HG02678 (cell line): ENCODE measurements at regions not wholly inside any gene's neighbourhood (a gene's known extent, or its start where the extent isn't known, plus 50 kb on each side); places are given as distances from the start of the nearest gene placed in this dataset.

Source experiments
- ATAC-seq: cut with Tn5 transposase; IDR thresholded peaks from one replicate; pipeline ENCODE4 v1.9.1; 2021; ENCODE audit warnings: mild to moderate bottlenecking, moderate library complexity; ENCODE audit not compliant: unreplicated experiment

- ATAC-seq = no peak
Measured at GRCh38 chr4:182074810-182075209, 168.4 kb upstream of the TENM3 start.

DNA sequence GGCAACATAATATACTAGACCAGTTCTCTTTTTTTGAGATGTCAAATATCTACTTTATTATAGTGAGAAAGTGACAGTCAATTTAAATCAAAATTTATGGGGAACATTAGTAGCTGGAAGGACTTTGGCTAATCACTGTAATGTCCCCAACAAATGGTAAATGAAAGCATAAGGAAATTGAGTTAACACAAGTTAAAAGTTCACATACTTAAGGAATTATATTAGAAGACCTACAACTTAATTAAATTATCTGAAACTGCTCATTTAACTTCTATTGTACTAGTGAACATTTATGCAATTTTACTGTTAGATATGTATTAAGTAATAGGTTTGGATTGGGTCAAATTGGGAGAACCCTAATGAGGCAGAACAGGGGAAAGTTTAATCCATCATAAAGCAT is 160.3 kb upstream of the TENM3 start:
- no peak for ATAC-seq

DNA sequence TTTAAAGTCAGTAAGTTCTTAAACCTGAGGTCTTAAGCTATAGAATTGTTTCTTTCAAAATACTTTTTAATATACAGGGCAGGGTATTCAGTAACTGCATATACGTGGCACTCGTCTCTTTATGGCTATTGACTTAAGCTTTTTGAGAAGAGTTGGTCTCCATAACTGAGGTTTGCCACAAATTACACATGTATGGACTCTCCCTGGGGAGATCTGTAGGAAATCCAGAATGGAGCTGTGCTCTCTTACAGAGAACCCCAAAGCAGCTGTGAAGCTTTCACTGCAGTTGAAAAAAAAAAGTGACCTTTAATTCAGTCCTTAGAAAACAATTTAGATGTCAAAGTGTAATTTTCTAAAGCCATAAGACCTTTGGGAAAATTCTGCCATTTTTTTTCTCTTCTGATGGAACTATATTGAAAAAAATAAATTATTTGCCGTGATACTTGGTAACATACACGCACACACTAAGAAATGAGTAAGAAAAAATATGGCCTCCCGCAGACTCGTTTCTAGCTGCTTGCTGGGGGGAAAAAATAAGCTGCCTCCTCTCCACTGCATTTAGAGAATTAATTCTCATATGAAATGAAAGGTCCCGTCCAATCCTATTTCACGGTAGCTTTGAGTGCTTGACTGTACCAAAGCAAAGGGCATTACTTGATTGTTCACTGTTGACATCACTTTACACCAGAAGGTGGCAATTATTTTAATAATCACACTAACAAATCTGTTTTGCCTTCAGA is 159.4 kb upstream of the TENM3 start:
- ATAC-seq = no peak

- ATAC-seq = no peak
Measured at GRCh38 chr4:182085051-182085480, 158.1 kb upstream of the TENM3 start.

DNA sequence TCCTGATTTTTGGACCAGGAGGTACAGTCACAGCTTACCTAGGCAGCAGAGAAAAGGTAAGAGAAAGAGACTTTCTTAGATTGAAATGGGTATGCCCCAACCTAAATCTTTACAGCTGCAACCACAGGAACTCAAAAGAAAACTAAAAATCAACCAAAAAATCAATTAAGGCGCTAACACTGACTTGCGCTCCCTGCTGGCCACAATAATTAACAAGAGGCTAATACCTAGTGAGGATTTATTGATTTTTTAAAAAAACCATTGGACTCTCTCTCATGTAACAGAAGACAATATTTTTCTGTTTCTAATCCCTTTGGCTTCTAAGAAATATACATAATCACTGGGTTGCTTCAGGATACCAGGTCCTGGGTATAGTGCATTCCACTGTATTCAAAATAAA is 153.9 kb upstream of the TENM3 start:
- ATAC-seq = no peak

DNA sequence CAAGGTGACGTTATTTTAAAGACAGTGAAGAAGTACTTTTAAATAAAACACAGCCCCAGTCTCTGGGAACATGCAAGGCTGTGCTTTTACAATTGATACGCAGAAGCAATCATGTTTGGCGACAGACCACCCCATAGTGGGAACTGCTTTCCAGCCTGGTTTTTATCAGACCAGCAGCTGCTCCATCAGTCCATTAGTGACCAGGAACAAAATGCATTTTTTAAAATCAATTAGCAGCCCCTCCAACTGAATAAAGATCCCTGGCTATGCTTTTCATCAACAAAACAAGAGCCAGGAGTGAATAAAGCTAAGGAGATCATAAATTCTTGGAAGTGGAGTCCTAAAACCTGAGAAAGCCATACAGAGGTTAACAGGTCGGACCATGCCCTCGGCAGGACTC is 153.0 kb upstream of the TENM3 start:
- no peak for ATAC-seq

GRCh38 chr4:182091128-182091527 is 152.1 kb upstream of the TENM3 start:
- no peak for ATAC-seq

DNA sequence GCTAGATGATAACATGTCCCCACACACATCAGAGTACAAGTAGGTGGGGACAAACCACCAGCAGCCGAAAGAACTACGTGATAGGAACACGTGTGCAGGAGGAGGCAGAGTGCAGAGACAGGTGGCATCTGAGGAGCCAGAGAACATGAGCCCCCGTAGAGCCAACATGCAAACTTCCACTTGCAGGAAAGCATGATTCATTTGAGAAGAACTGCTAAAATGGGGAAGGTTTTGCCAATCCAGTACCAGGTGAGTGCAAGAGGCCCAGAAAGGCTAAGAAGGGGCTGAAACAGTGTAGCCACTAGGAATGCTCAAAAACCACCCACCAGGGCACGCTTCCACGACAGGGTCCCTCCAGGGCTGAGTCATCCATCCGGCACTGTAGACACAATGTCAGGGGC is 149.8 kb upstream of the TENM3 start:
- ATAC-seq = no peak

GRCh38 chr4:182093935-182094334 is 149.3 kb upstream of the TENM3 start:
- no peak for ATAC-seq

GRCh38 chr4:182101618-182102017 is 141.6 kb upstream of the TENM3 start:
- no peak for ATAC-seq

GRCh38 chr4:182102576-182102975 is 140.6 kb upstream of the TENM3 start:
- no peak for ATAC-seq

- ATAC-seq = no peak
Measured at GRCh38 chr4:182103614-182104319, 139.4 kb upstream of the TENM3 start.

DNA sequence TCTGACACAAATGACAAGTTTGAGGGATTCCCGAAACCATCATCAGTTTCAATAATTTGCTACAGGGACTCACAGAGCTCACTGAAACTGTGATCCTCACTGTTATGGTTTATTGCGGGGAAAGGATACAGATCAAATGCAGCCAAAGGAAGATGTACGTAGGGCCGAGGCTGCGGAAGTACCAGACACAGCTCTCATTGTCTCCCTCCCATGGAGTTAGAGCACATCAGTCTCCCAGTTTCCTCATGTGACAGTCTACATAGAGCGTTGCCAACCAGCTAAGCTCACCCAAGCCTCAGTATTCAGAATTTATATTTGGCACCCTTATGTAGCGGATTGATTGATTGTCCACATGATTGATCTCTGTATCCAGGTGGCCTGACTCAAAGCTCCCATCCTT is 137.8 kb upstream of the TENM3 start:
- no peak for ATAC-seq

- ATAC-seq = no peak
Measured at GRCh38 chr4:182107931-182108330, 135.3 kb upstream of the TENM3 start.

DNA sequence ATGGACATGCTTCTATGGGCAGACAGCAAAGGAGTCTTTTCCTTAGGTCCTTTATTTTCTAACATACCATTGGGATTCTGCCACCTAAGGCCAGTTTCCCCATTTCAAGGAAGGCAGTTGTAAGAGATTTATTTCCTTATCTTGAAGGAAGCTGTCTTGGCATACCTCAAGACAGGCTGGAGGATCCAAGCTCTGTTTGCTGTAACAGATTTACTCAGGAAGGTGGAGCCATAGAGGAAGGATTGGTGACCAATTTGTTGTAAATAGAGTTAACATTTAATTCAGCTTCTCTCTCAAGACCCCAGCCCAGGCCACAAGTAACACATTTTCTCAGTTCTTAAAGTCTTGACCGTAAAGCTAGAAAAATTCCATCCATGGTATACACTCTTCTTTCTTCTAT is 131.6 kb upstream of the TENM3 start:
- ATAC-seq = no peak

- no peak for ATAC-seq
Measured at GRCh38 chr4:182113779-182114178, 129.4 kb upstream of the TENM3 start.

GRCh38 chr4:182124359-182124758 is 118.8 kb upstream of the TENM3 start:
- no peak for ATAC-seq

- no peak for ATAC-seq
Measured at GRCh38 chr4:182126096-182126495, 117.1 kb upstream of the TENM3 start.

DNA sequence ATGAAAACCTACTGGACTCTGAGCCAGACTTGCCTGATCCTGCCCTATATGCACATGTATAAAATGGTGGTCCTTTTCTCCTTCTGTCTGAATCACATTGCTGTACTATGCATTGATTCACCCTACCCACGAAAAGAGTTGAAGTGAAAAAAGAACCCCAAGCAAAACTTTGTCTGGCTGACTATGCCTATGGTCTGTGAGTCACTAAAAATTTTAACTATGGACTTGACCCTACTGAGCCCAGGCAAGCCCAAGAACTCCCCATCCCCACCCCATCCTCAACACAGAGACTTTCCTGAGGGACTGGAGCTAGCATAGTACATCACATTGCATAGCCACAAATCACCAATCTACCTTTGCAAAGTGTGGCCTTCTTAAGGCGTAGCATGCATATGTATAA is 116.6 kb upstream of the TENM3 start:
- no peak for ATAC-seq

GRCh38 chr4:182133033-182133432 is 110.2 kb upstream of the TENM3 start:
- no peak for ATAC-seq

GRCh38 chr4:182134261-182134660 is 108.9 kb upstream of the TENM3 start:
- no peak for ATAC-seq

DNA sequence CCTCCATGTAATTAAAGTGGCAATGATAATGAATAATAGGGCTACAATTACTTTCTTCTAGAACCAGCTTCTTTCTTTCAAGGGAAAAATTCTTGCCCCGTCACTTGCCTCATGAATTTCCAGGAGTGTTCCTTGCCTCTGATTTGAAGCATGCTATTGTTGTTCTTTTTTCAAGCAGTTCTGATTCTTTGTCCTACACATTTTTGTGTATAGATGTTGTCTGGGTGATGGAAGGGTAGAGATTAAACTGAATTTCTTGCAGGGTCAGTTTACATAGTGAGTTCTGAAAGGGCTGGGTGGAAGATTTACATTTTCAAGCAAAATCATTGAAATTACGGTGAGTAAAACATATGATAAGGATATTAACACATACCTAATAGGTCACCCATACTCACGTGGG is 107.0 kb upstream of the TENM3 start:
- ATAC-seq = no peak

GRCh38 chr4:182137343-182137742 is 105.9 kb upstream of the TENM3 start:
- ATAC-seq = no peak
